ENCODE measurements at regions not wholly inside any gene's neighbourhood (a gene's known extent, or its start where the extent isn't known, plus 50 kb on each side); places are given as distances from the start of the nearest gene placed in this dataset.

GRCh38 chr3:25107918-25108617, 320.0 kb upstream of the RARB start:
- DNase-seq (ENCODE audit: low read depth in 1 of 2, low spot score in 1 of 2), result no peak
- H3K27ac ChIP-seq (replicated peaks), result no peak overlapping the region
- no peak for TF ChIP-seq CTCF (IDR thresholded peaks at IDR 0.05; ENCODE audit: insufficient read depth, low read length)
- TF ChIP-seq SPI1 (IDR thresholded peaks at IDR 0.05; ENCODE audit: borderline replicate concordance, low read depth), result no peak
- TF ChIP-seq POLR2AphosphoS5 (IDR thresholded peaks at IDR 0.05; ENCODE audit: low read depth), result no peak
- no peak for TF ChIP-seq GABPA (IDR thresholded peaks at IDR 0.05; ENCODE audit: low read depth)
- no peak for TF ChIP-seq REST (IDR thresholded peaks at IDR 0.05; ENCODE audit: insufficient replicate concordance, low read depth)

GRCh38 chr3:25110642-25111041, 317.4 kb upstream of the RARB start:
- DNase-seq (ENCODE audit: low read depth in 1 of 2, low spot score in 1 of 2), result no peak
- Histone ChIP-seq H3K27ac (replicated peaks) (no peak overlapping the region), H3K4me3 (replicated peaks; ENCODE audit: insufficient read depth, low read length) (no peak overlapping the region), H3K27me3 (ENCODE audit: insufficient read depth, poor library complexity, severe bottlenecking) (no peaks in the 10 kb centered on the region)
- TF ChIP-seq POLR2AphosphoS5 (IDR thresholded peaks at IDR 0.05; ENCODE audit: low read depth) (no peak), REST (IDR thresholded peaks at IDR 0.05; ENCODE audit: insufficient replicate concordance, low read depth) (no peak), SPI1 (IDR thresholded peaks at IDR 0.05; ENCODE audit: borderline replicate concordance, low read depth) (no peak), CTCF (IDR thresholded peaks at IDR 0.05; ENCODE audit: insufficient read depth, low read length) (no peak), GABPA (IDR thresholded peaks at IDR 0.05; ENCODE audit: low read depth) (no peak)

More at GRCh38 chr3:25107918-25108617, 320.0 kb upstream of the RARB start:
- Histone ChIP-seq H3K27me3 (ENCODE audit: insufficient read depth, poor library complexity, severe bottlenecking) (no peaks in the 10 kb centered on the region), H3K4me3 (replicated peaks; ENCODE audit: insufficient read depth, low read length) (no peak overlapping the region)

GRCh38 chr3:25113891-25114290, 314.2 kb upstream of the RARB start:
- Histone ChIP-seq H3K27me3 (ENCODE audit: insufficient read depth, poor library complexity, severe bottlenecking) (no peaks in the 10 kb centered on the region), H3K27ac (replicated peaks) (no peak overlapping the region), H3K4me3 (replicated peaks; ENCODE audit: insufficient read depth, low read length) (no peak overlapping the region)
- TF ChIP-seq POLR2AphosphoS5 (IDR thresholded peaks at IDR 0.05; ENCODE audit: low read depth) (no peak), GABPA (IDR thresholded peaks at IDR 0.05; ENCODE audit: low read depth) (no peak), REST (IDR thresholded peaks at IDR 0.05; ENCODE audit: insufficient replicate concordance, low read depth) (no peak), SPI1 (IDR thresholded peaks at IDR 0.05; ENCODE audit: borderline replicate concordance, low read depth) (no peak), CTCF (IDR thresholded peaks at IDR 0.05; ENCODE audit: insufficient read depth, low read length) (no peak)
- no peak for DNase-seq (ENCODE audit: low read depth in 1 of 2, low spot score in 1 of 2)
